ENCODE measurements at regions not wholly inside any gene's neighbourhood (a gene's known extent, or its start where the extent isn't known, plus 50 kb on each side); places are given as distances from the start of the nearest gene placed in this dataset.

DNA sequence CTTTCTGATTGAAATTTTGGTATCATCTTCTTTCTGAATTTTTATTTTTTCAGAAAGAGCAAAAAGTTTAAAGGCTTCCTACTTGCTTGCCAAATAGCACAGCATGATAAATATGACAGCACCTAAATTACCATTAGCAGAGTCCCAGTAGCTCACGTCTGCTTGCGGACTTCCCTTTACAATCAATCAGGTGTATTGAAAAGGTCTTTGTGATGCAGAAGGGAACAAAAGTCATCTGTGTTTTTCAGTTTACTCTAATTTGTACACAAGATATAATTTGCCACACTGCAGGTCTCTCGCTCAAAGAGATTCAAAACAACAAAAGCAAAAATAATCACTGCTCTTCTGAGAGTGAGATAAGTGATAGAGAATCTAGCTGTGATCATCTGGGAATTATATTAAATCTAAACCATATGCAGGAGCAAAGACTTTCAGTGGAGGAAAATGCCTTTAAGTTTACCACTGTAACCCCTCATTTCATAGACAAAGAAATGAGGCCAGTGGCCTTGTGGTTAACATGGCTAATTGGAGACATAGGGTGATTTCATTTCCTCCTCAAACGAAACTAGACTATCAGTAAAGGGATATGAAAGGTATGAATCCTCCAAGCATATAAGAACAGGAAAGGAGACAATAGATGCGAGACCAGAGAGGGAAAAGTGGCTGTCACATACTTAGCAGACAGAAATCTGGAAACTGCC is 240.8 kb upstream of the TMPO start:
- TF ChIP-seq, protein P1, sequence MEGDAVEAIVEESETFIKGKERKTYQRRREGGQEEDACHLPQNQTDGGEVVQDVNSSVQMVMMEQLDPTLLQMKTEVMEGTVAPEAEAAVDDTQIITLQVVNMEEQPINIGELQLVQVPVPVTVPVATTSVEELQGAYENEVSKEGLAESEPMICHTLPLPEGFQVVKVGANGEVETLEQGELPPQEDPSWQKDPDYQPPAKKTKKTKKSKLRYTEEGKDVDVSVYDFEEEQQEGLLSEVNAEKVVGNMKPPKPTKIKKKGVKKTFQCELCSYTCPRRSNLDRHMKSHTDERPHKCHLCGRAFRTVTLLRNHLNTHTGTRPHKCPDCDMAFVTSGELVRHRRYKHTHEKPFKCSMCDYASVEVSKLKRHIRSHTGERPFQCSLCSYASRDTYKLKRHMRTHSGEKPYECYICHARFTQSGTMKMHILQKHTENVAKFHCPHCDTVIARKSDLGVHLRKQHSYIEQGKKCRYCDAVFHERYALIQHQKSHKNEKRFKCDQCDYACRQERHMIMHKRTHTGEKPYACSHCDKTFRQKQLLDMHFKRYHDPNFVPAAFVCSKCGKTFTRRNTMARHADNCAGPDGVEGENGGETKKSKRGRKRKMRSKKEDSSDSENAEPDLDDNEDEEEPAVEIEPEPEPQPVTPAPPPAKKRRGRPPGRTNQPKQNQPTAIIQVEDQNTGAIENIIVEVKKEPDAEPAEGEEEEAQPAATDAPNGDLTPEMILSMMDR (optimal IDR thresholded peaks at IDR 0.05 in 1 of 3, IDR thresholded peaks at IDR 0.05 in 1 of 3, conservative IDR thresholded peaks at IDR 0.05 in 1 of 3; ENCODE audit: extremely low read depth in 1 of 3, insufficient read depth in 2 of 3, low read length in 3 of 3): no peak
- no peak for TF ChIP-seq EZH2 (IDR thresholded peaks at IDR 0.05; ENCODE audit: low read length)

All from keratinocyte (primary cell).